ENCODE measurements at regions not wholly inside any gene's neighbourhood (a gene's known extent, or its start where the extent isn't known, plus 50 kb on each side); places are given as distances from the start of the nearest gene placed in this dataset.
"Not testable (repeated sequence)": the region's sequence is repeated elsewhere in the genome, so short reads cannot be mapped to it uniquely, and the experiment has no call there.

DNA sequence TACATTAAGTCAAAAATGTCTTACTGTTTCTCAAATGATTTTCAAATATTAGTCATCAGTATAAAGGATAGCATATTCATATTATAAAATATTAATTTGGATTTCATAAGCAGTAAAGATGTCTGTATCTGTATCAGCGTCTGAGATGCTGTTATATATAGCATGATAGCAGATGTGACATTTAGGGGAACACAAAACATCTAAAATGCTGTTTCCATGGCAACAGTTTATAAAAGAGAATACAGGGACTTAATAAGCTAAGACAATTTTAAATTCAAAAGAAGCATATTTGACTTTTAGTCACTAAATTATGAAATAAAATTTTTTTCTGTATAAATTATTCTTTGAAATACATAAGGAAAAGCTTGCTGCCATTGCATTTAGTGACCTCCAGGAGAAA, 432.2 kb downstream of the PDGFC start:
- no peak for DNase-seq

DNA sequence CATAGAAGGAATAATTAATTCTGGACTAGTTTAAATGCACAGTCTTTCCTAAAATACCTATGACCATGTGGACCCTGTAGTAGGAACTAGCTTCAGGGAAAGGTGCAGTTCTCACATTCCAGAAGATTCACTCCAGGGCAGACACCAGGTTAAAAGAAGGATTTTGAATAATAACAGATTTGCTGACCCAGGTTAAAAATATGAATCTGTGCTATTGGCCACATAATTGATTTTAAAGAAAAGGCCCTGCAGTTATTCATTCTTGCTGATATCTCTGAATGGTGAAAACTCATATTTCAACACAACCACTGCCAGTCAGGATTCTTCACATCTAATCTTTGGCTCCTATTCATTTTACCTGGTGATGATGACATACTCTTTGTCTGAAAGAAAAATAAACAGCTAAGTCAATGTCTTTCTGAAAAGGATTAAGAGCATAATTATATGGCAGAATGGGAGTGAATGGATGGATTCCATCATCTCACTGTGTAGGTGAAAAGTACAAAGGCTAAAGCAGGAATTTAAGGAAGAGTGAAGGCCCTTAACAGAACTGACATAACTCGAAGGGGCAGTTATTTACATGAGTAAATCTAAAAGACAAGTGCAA, 432.8 kb downstream of the PDGFC start:
- DNase-seq = no peak

DNA sequence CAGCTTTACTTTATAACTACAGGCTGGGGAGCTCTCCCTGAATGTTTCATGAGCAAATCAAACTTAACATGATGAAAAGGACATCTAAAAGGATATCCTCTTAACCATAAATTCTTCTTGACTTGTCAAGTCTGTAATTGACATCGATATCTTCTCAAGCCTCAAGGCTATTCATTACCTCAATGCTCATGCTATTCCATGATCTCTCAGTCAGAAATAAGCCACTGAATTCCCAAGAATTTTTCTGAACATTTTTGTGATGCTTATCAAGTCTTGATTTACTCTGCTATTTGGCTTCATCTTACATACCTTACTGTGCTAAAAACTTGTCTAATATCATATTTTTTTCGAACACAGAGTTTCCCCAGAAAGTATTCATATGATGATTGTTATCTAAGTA, 433.4 kb downstream of the PDGFC start:
- DNase-seq = no peak

DNA sequence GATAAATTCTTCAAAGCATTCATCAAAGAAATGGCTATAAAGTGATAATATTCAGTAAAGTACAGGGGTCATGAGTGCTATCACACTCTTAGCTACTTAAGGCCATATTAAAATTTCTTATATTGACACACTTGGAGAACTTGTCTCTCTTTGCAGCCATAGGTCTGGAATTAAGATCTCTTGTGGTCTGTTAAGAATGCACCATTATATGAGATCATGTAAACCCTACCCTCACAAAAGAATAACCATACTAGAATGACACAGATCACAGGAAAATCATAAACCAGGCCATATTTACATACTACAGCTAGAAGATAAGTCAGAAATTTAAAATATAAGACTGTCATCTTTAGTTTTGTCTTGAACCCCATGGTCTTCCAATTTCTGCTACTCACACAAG, 434.3 kb downstream of the PDGFC start:
- DNase-seq = no peak

DNA sequence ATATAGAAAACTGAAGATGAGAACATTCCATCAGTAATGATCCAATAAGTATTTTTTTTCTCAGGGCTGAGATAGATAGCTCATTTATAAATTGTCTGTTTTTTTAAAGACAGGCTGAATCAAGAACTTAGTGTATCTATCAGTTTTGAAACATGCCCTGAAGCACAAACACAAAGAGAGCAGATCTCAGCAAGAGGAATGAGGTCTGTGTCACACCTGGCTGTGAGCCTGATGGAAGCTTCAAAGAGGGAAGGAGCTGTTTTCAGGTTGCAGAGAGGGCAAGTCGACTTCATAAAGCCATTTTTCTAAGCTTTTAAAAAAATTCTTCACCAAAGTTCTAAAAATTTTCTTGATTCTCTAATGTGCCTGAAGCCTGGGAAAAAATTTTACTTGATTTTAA, 434.9 kb downstream of the PDGFC start:
- DNase-seq = no peak

DNA sequence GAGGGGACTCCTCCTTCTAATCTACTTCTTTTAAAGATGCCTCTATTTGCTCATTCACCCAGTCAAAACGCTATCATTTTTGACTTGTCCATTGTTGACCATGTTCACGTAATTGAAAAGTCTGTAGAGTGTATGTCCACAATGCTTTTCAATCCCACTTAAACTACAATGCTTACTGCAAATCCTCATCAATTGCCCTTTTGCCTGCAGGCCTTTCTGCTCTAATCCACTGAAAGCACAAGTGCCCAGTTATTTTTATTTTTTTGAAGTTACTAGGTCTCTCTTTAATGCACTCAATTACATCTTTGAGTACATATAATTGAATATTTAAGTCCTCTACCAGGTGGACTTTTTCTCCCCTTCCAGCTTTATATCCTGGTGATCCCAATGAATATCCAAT, 437.4 kb downstream of the PDGFC start:
- DNase-seq = no peak

DNA sequence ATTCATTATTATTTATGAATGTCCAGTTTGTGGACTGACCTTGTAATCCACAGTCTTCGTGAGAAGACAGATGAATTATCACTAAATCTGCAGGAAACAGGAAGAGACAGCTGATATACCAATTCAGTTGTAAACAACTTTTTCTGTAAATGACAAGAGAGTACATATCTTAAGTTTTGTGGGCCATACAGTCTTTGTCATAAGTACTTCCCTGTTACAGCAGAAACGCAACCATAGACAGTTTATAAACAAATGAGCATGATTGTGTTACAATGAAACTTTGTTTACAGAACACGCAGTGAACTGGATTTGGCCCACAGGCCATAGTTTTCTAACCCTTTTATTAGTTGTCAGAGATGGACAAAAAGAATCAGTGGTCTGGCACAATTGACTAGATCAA, 443.4 kb downstream of the PDGFC start:
- DNase-seq = no peak

DNA sequence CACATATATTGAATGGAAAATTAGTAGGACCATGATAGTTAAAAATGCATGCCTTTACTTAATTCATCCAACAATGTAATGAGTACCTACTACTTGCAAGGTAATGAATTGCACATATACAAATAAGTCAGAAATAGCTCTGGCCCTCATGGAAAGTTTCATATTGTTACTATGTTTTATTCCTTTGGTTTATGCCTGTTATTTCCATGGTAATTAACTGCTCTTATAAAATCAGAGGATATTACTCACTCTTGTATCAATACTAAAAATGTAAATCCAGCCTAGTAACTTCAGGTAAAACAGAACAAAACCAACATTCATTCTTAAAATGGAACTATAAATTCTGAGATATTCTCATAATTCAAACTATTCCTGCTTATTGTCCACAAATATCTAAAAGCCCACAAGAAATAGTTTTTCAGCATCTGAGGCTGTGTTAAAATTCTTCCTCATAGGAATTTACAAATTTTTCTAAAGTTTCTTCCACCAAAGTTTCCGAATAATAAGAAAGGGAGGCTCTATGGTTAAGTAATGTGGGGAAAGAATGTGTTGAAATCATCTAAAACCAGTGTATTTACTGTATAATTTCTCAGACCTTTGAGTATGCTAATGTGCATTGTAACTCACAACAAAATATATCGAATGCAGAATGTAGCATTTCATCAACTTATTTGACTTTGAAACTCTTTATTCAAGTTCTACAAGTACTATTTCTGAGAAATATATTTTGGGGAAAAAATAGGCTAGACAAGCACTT, 444.2 kb downstream of the PDGFC start:
- DNase-seq = no peak

DNA sequence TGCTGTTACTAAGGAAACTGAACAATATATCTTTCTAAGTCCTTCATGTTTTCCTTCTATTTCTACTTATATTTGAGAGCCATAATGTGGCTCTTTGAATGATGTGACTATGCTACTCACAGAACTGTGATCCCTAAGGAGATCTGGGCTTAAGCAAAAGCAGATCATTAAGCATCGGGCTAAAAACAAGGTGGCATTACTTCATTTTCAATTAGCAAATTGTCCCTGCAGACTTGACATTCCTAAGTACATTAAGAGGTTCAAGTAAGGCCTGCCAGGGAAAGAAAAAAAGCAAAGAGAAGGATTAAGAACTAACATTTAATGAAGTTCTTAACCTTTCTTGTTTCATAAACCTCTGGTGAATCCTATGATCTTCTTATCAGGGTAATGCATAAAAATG, 447.6 kb downstream of the PDGFC start:
- no peak for DNase-seq

DNA sequence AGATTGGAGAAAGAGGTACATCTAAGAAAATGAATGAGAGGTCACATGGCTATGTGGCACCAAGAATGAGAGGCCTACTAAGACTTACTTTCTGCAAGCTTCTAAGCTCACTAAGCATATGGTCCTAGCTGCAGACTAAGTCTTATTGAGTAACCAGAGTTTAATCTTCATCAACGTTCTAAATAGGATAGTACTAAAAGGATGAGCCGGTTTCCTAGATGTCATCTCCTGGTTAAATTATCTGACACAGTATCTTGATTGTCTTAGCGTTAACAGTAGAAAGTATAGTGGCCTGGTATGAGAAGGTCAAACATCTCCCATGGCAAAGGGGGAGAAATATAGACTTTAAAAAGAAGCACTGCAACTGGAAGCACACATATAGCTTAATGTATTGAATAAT, 448.1 kb downstream of the PDGFC start:
- DNase-seq = no peak

DNA sequence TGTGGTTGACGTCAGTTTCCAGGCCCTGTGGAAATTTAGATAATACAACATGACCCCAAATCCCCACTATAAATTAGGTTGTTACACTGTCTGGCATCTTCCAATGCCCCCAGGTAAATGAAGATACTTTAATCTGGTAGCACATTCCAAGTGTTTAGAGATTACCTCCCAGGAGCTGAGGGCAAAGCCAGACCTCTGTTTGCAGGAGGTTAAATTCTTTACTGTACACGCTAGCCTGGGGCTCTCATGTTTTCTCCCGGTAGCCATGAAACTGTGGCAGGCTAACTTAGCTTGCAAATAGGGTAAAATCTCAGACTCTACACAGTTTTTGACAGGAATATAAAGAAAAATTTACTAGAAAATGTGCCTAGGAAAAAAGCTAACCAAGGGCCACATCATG, 450.0 kb downstream of the PDGFC start:
- DNase-seq = no peak

DNA sequence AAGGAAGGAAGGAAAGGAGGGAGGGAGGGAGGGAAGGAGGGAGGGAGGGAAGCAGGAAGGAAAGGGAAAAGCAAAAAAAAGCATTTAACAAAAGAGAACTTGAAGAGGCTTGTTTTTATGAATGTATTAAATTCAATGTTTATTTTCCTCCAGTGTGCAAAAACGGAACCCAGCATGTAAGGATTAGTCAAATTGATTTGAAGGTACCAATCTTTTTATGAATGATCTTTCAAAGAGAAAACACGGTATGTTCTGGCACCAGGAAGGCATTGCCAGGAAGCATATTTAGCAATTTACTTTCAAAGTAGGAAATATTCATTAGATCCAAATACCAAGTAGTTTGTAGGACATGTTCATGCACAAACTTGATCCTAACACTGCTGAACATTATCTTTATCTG, 453.6 kb downstream of the PDGFC start:
- DNase-seq = no peak

DNA sequence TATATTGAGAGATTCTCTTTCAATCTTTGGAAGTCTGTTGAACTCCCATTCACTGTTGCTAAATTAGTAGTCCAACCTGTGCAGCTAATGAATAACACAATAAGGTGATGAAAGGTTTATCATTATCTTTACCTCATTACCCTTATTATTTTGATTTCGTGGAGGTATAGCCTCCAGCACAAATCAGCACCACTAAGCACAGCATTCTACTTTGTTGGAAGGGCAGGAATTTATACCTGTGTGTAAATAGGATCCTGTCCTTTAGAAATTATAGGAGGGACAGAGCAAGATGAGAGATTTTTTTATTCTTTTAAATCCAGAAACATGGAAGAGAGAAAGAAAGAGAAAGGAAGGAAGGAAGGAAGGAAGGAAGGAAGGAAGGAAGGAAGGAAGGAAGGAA, 454.1 kb downstream of the PDGFC start:
- DNase-seq = no peak

DNA sequence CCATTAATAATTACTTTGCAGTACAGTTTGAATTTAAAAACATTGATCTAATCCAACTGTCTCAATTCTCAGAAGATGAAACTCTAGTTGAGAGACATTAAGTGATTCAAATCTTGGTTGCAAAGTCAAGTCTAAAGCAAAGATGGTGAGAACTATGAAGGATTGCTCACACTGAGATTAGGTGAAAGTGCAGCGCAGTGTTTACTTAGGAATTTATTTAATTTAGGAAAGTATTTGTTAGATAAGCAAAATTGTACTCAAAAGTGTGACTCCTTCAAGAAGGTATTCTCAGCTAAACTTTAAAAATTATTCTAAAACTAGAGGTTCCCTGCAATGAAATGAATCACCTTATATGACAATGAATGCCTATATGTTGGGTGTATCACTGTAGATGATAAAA, 454.9 kb downstream of the PDGFC start:
- DNase-seq = no peak

DNA sequence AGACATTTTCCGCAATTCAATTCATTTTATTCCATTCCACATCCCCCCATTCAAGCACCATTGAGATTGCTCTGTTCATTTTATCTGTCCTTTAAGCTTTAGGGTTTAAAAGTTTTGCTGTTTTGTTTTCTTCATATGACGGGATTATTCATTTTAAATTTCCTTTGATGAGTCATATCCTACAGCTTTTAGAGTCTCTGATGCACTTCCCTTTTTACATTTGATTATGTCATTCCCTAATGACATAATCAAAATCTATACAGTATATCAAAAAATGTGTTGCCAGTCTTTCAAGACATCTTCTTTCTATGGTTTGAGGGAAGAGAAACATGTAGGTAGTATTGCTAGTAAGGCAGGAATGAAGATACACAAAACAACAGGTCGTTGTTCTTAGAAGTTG, 456.3 kb downstream of the PDGFC start:
- DNase-seq = no peak

DNA sequence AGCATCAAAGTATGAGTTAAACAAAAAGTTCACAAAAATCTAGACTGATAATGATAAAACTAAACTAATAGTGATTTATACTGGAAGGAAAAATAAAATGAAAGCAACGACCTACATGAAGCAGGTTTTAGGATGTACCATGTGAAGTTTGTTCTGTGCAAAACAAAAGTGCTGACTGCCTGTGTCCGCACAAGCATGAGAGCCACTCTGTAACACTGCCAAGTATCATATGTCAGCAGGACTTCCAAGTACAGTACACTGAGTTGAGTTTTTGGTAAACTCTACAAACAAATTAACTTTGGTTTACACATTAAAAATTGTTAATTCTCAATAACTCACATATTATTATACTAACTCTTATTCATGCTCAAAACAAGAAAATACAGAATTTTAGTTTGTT, 459.0 kb downstream of the PDGFC start:
- no peak for DNase-seq

DNA sequence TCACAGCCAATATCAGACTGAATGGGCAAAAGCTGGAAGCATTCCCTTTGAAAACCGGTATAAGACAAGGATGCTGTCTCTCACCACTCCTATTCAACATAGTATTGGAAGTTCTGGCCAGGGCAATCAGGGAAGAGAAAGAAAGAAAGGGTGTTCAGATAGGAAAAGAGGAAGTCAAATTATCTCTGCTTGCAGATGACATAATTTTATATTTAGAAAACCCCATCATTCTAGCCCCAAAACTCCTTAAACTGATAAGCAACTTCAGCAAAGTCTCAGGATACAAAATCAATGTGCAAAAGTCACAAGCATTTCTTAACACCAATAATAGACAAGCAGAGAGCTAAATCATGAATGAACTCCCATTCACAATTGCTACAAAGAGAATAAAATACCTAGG, 461.7 kb downstream of the PDGFC start:
- not testable (repeated sequence) for DNase-seq

DNA sequence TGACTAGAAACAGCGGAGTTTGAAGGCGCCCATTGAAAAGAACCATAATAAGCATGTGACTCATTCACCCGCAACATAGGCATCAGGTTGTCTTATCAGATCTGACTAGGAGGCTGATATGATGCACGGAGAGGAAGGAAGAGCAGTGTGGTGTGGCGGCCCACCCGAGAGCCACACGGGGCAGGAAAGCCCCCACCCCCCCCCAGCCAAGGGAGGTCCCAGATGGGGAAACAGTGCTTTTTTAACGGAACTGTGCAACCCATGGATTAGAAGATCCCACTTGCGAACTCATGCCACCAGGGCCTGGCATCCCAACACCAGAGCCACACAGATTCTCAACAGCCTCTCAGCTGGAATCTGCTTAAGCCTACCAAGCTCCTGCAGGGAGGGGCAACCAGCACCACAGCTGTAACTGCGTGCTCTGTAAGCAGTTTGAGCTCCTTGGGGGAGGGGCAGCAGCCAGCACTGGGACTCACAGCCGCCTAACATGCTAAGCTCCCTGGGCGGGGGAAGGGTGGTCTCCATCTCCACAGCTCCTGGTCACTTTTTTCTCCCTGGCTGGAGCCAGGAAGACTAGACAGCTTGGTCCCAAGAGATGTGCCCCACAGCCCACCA, 466.2 kb downstream of the PDGFC start:
- no peak for DNase-seq

DNA sequence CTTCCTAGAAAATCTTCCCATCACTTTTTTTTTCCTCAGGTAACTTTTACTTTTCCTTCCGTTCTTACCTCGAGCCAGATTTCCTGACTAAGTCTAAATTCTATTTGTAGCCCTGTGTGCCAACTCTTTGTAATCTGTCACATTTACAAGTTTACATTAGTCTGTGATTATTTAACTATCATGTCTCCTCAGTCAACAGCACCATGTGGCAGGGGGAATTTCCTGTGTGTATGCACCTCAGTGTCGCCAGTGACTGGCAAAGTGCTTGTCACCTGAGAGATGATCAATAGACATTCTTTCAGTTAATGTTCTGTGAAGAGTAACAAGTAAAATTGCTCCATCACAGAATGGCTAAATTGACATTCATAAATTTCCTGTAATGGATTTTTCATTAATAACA, 468.5 kb downstream of the PDGFC start:
- no peak for DNase-seq

DNA sequence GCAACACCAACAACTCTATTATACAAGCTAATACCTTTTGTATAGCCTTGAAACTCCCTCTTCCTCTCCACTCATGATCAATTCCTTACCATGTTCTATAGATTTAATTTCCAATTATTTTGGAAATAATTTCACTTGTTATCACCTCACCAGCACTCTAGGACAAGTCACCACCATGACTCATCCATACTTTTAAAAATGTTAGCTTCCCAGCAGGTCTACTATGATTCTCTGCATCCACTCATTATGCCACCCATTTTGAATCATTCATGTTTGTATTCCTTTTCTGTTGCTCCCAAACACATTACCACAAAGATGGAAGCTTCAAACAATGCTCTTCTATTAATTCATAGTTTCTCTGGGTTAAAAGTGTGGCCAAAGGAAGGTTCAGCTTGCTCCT, 469.6 kb downstream of the PDGFC start:
- DNase-seq = no peak

DNA sequence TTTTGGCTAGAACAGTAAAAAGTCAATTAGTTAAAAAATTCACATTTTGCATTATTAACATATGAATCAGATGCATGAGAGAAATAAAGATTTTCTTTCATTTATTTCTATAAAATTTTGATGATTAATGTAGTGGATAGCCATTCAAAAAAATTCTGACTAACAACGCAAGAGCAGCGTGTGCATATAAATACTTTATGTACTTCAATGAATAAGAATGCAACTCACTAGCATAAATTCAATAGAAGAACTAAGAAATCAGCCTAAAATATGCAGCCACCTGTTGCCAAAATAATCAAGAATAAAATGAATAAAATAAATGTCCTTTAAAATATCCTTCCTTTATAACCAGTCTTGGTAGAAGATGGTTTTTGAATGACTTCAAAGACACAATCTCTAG, 471.9 kb downstream of the PDGFC start:
- no peak for DNase-seq

DNA sequence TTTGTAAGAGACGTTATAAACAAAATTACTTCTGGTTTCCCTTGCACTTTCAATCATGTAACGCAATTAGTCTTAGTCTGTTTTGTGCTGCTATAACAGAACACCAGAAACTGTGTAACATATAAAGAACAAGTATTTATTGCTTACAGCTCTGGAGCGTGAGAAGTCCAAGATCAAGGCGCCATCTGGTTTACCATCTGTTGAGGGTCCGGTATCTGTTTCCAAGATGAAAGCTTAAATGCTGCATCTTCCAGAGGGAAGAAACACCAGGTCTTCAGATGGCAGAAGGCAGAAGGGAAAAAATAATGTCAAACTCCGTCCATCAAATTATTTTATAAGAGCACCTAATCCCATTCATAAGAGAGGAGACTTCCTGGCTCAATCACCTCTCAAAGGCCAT, 474.1 kb downstream of the PDGFC start:
- DNase-seq = no peak

DNA sequence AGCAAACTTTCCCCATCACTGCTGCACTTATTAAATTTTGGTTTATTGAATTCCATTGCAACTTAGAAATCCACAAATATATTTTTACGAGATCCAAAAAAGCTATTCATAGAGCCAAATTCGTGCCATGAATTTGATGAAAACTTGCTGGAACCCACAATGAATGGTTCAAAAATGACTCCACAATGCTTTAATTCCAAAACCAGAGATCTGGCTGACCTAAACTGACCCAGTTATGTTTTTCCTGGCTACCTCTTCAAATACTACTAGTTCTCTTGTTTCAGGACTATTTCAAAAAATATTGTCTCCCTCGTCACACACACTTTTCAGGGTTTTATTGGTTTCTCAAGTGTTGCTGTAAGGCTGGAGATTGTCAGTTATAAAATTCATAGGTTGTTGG, 474.8 kb downstream of the PDGFC start:
- DNase-seq = no peak

DNA sequence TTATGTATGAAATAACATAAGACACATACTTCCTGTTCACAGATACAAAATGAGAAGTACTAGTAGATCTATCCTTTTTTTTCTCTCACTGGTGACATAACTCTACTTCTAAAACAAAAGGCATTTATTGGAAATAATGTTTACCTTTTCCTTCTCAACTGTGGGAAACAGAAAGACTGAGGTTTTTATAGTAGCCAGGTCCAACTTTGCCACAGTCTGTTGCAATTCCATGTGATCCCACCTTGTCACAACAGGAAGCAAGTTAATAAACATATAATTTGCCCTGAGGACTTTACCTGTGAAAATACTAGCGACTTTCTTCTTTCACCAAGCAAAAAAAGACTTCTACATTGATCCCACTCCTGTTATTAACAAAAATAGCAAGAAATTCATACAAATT, 475.8 kb downstream of the PDGFC start:
- DNase-seq = no peak

Data from C1 segment of cervical spinal cord (tissue), 14 donors.